NB4 (cell line): ENCODE measurements at regions not wholly inside any gene's neighbourhood (a gene's known extent, or its start where the extent isn't known, plus 50 kb on each side); places are given as distances from the start of the nearest gene placed in this dataset.

Source experiments
- DNase-seq: peaks from one replicate; pipeline ENCODE4 v3.0.0; 2010; ENCODE audit warnings: low read depth
- H3K4me3 ChIP-seq: one replicate; pipeline ENCODE4 v1.5.1; 2011; ENCODE audit warnings: mild to moderate bottlenecking, low read depth, low read length, moderate library complexity
- CTCF ChIP-seq: IDR thresholded peaks from one replicate; pipeline ENCODE4 v1.5.1; 2012; ENCODE audit warnings: low read depth, low read length
- MAX ChIP-seq: IDR thresholded peaks from 2 replicates; pipeline ENCODE4 v1.6.1; 2011; ENCODE audit warnings: low read depth, low read length
- MYC ChIP-seq: IDR thresholded peaks from 2 replicates; pipeline ENCODE4 v1.6.1; 2011; ENCODE audit warnings: low read depth, low read length
- POLR2A ChIP-seq: IDR thresholded peaks from 2 replicates; pipeline ENCODE4 v1.6.1; 2011; ENCODE audit warnings: mild to moderate bottlenecking; ENCODE audit not compliant: insufficient read length; ENCODE audit errors: extremely low read depth

DNA sequence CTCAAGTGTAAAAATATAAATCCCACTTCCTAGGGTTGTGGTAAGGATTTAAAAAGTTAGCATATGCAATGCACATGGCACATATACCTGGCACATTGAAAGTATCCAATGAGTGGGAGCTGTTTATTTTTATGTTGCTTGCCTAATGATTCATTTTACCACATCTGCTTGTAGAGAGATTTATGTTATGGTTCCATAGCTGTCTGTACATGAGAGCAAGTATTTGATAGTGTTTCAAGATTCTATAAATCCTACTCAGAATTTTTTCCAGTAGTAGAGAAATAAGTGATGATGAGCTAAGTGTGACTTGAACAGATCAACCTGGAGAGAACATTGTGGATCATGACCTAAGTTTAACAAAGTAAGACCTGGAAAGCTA lies 125.3 kb upstream of the SPTLC3 start:
- no peak overlapping the region for H3K4me3 ChIP-seq
- no peak for DNase-seq
- TF ChIP-seq MAX (no peak), MYC (no peak), POLR2A (no peak), CTCF (no peak)

- no peak for DNase-seq
- TF ChIP-seq POLR2A: no peak
- TF ChIP-seq MAX: no peak
- no peak for TF ChIP-seq MYC
- no peak for TF ChIP-seq CTCF
- no peak overlapping the region for H3K4me3 ChIP-seq
These were observed 122.0 kb upstream of the SPTLC3 start for GRCh38 chr20:12886618-12887363.

DNA sequence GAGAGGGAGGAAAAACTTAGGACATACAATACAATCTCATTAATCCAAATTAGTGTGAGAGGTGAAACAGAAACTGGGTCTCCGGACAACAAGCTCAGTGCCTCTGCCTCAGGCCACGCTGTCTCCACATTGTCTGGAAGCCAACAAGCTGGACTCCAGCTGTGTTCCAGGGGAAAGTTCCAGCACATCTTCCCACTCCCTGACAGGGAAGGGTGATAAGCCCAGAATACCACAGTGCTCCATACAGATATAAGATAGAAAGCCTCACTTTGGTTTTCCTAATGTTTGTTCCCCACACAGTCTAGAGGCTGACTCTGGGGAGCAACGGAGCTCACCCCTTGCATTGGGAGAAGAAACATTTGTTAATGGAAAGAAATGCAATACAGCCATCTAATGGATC lies 117.1 kb upstream of the SPTLC3 start:
- DNase-seq: no peak
- H3K4me3 ChIP-seq: no peak overlapping the region
- TF ChIP-seq MAX (no peak), POLR2A (no peak), MYC (no peak), CTCF (no peak)

- no peak for DNase-seq
- no peak overlapping the region for H3K4me3 ChIP-seq
- TF ChIP-seq MYC (no peak), CTCF (no peak), POLR2A (no peak), MAX (no peak)
These were observed 115.8 kb upstream of the SPTLC3 start for GRCh38 chr20:12893019-12893418.

GRCh38 chr20:12893653-12894052 lies 115.1 kb upstream of the SPTLC3 start:
- no peak for DNase-seq
- TF ChIP-seq MYC: no peak
- no peak for TF ChIP-seq CTCF
- TF ChIP-seq MAX: no peak
- TF ChIP-seq POLR2A: no peak

GRCh38 chr20:12894089-12894488 lies 114.7 kb upstream of the SPTLC3 start:
- TF ChIP-seq POLR2A: no peak
- no peak for DNase-seq
- no peak overlapping the region for H3K4me3 ChIP-seq

More at GRCh38 chr20:12893653-12894052, 115.1 kb upstream of the SPTLC3 start:
- H3K4me3 ChIP-seq: no peak overlapping the region

DNA sequence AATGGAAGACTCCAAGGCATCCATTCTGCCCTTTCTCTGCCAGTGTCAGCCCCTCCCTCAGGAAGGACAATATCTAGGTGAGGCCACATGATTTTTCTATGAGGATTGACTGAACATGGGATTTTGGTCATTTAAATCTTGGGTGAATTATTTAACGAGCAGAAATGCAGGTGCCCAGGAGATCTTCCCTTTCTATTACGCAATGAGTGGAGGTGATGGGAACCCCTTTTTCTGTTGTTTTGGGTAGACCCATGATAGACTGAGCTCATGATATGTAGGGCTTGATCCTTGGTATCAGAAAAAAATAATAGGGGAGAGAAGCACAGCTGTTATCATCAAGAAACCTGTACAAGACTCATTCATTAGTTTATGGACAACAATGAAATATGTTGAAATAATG lies 112.6 kb upstream of the SPTLC3 start:
- no peak for TF ChIP-seq CTCF
- no peak for TF ChIP-seq POLR2A
- TF ChIP-seq MYC: no peak
- no peak overlapping the region for H3K4me3 ChIP-seq
- DNase-seq: no peak
